GM23338 (cell line): ENCODE measurements at regions not wholly inside any gene's neighbourhood (a gene's known extent, or its start where the extent isn't known, plus 50 kb on each side); places are given as distances from the start of the nearest gene placed in this dataset.

ENCODE experiments used
- ATAC-seq: fragments of 200-7000 bp; cut with Tn5 transposase; 3 replicates; pipeline ENCODE4 v1.9.1; 2020
- DNase-seq: peaks from one replicate; pipeline ENCODE4 v3.0.0-alpha.2; 2015; ENCODE audit warnings: low spot score
- H2AFZ ChIP-seq: fragments of 200-600 bp; sonication (generic); 2 replicates; pipeline ENCODE4 v1.8.0; 2016; ENCODE audit warnings: antibody characterized with exemption, mild to moderate bottlenecking, moderate library complexity
- H3F3A ChIP-seq: fragments of 200-600 bp; sonication (generic); replicated peaks from 2 replicates; pipeline ENCODE4 v1.8.0; 2017; ENCODE audit warnings: antibody characterized with exemption, mixed run types, low read depth
- H3K27ac ChIP-seq: fragments of 200-600 bp; sonication (generic); 2 replicates; pipeline ENCODE4 v1.6.1; 2016; ENCODE audit warnings: low read depth
- H3K27me3 ChIP-seq: fragments of 200-600 bp; sonication (generic); 2 replicates; pipeline ENCODE4 v1.8.0; 2016; ENCODE audit warnings: mild to moderate bottlenecking, mixed run types, moderate library complexity; ENCODE audit not compliant: insufficient read depth
- H3K36me3 ChIP-seq: fragments of 200-600 bp; sonication (generic); 2 replicates; pipeline ENCODE4 v1.8.0; 2016; ENCODE audit warnings: mild to moderate bottlenecking; ENCODE audit not compliant: insufficient read depth
- H3K4me1 ChIP-seq: fragments of 200-600 bp; sonication (generic); 2 replicates; pipeline ENCODE4 v1.8.0; 2016; ENCODE audit warnings: mild to moderate bottlenecking, moderate library complexity; ENCODE audit not compliant: insufficient read depth
- H3K4me2 ChIP-seq: fragments of 200-600 bp; sonication (generic); 2 replicates; pipeline ENCODE4 v1.7.1; 2017; ENCODE audit warnings: mixed run types
- H3K4me3 ChIP-seq: fragments of 200-600 bp; sonication (generic); 2 replicates; pipeline ENCODE4 v1.6.1; 2016; ENCODE audit warnings: mixed run types
- H3K79me2 ChIP-seq: fragments of 200-600 bp; sonication (generic); replicated peaks from 2 replicates; pipeline ENCODE4 v1.8.0; 2017; ENCODE audit warnings: mild to moderate bottlenecking; ENCODE audit not compliant: insufficient read depth
- H3K9me2 ChIP-seq: fragments of 200-600 bp; sonication (generic); 2 replicates; pipeline ENCODE4 v1.8.0; 2017; ENCODE audit not compliant: insufficient read depth
- H4K20me1 ChIP-seq: fragments of 200-600 bp; sonication (generic); replicated peaks from 2 replicates; pipeline ENCODE4 v1.8.0; 2017; ENCODE audit warnings: mild to moderate bottlenecking; ENCODE audit not compliant: insufficient read depth
- H3K27ac Mint-ChIP-seq: 2 replicates; pipeline ENCODE4 v1.8.0; 2020; ENCODE audit warnings: inconsistent platforms, mild to moderate bottlenecking, moderate library complexity, mixed read lengths
- H3K27me3 Mint-ChIP-seq: 3 replicates; pipeline ENCODE4 v1.8.0; 2022; ENCODE audit warnings: low read depth, mild to moderate bottlenecking, moderate library complexity, mixed read lengths, inconsistent platforms; ENCODE audit not compliant: insufficient read depth, poor library complexity
- H3K36me3 Mint-ChIP-seq: 3 replicates; pipeline ENCODE4 v1.8.0; 2021; ENCODE audit warnings: low read depth, mild to moderate bottlenecking, inconsistent platforms, moderate library complexity, mixed read lengths
- H3K4me1 Mint-ChIP-seq: 3 replicates; pipeline ENCODE4 v1.8.0; 2020; ENCODE audit warnings: mild to moderate bottlenecking, inconsistent platforms, mixed read lengths
- H3K4me3 Mint-ChIP-seq: 3 replicates; pipeline ENCODE4 v1.8.0; 2021; ENCODE audit warnings: moderate library complexity, mild to moderate bottlenecking, inconsistent platforms, mixed read lengths
- H3K9me3 Mint-ChIP-seq: 3 replicates; pipeline ENCODE4 v1.8.0; 2020; ENCODE audit warnings: moderate library complexity, mild to moderate bottlenecking, inconsistent platforms, mixed read lengths
- CREB1 ChIP-seq: fragments of 250-450 bp; sonication (Bioruptor Pico); IDR thresholded peaks from 2 replicates; pipeline ENCODE4 v1.5.0; 2020; ENCODE audit warnings: low read depth, mild to moderate bottlenecking, moderate library complexity
- CTCF ChIP-seq, 2 experiments: fragments of 200-600 bp in 1 of 2; sonication (generic) in 1 of 2; conservative IDR thresholded peaks; 2 replicates each; pipeline versions ENCODE4 v1.5.1 to v1.6.1; 2016 to 2017; ENCODE audit warnings: antibody characterized with exemption in 2 of 2, low read depth in 2 of 2, mild to moderate bottlenecking in 2 of 2, moderate library complexity in 1 of 2
- ETS1 ChIP-seq: IDR thresholded peaks from 2 replicates; pipeline ENCODE4 v1.6.1; 2016; ENCODE audit warnings: antibody characterized with exemption
- EZH2 ChIP-seq: fragments of 200-600 bp; sonication (generic); IDR thresholded peaks from one replicate; pipeline ENCODE4 v1.8.0; 2017; ENCODE audit warnings: antibody characterized with exemption, mild to moderate bottlenecking, low read depth; ENCODE audit not compliant: unreplicated experiment
- EZH2phosphoT487 ChIP-seq: fragments of 200-600 bp; sonication (generic); IDR thresholded peaks from one replicate; pipeline ENCODE4 v1.8.1; 2018; ENCODE audit warnings: antibody characterized with exemption; ENCODE audit not compliant: unreplicated experiment
- JUNB ChIP-seq: IDR thresholded peaks from one replicate; pipeline ENCODE4 v1.6.1; 2016; ENCODE audit warnings: antibody characterized with exemption; ENCODE audit not compliant: unreplicated experiment
- NANOG ChIP-seq: IDR thresholded peaks from 2 replicates; pipeline ENCODE4 v1.6.1; 2016; ENCODE audit warnings: antibody characterized with exemption, borderline replicate concordance
- POLR2AphosphoS5 ChIP-seq: IDR thresholded peaks from 2 replicates; pipeline ENCODE4 v1.6.1; 2016; ENCODE audit warnings: antibody characterized with exemption, low read depth
- REST ChIP-seq: IDR thresholded peaks from one replicate; pipeline ENCODE4 v1.6.1; 2018; ENCODE audit warnings: antibody characterized with exemption; ENCODE audit not compliant: unreplicated experiment
- STAT1 ChIP-seq: IDR thresholded peaks from one replicate; pipeline ENCODE4 v1.6.1; 2016; ENCODE audit warnings: antibody characterized with exemption; ENCODE audit not compliant: unreplicated experiment
- ZNF114 ChIP-seq: fragments of 250-450 bp; sonication (Bioruptor Pico); IDR thresholded peaks from 2 replicates; pipeline ENCODE4 v1.5.0; 2020; ENCODE audit warnings: mild to moderate bottlenecking, moderate library complexity
- ZNF331 ChIP-seq: fragments of 250-450 bp; sonication (Bioruptor Pico); IDR thresholded peaks from 2 replicates; pipeline ENCODE4 v1.5.0; 2020; ENCODE audit warnings: low read depth, mild to moderate bottlenecking, moderate library complexity
- ZNF462 ChIP-seq: fragments of 250-450 bp; sonication (Bioruptor Pico); IDR thresholded peaks from 2 replicates; pipeline ENCODE4 v1.5.0; 2020; ENCODE audit warnings: mild to moderate bottlenecking, moderate library complexity

GRCh38 chr2:66897181-66897580 lies 462.3 kb downstream of the MEIS1 start:
- no peaks in the 10 kb centered on the region for H3K27me3 ChIP-seq
- H3K79me2 ChIP-seq = no peaks in the 10 kb centered on the region
- H3K36me3 ChIP-seq = no peaks in the 10 kb centered on the region
- TF ChIP-seq EZH2 (no peak), ETS1 (no peak), REST (no peak), ZNF462 (CRISPR knock-in tag) (no peak), ZNF331 (CRISPR knock-in tag) (no peak), CTCF (conservative IDR thresholded peaks at IDR 0.05; ENCODE audit: low read depth in 2 of 2) (no peak), NANOG (no peak), STAT1 (no peak), EZH2phosphoT487 (no peak), CREB1 (CRISPR knock-in tag) (no peak), ZNF114 (CRISPR knock-in tag) (no peak), POLR2AphosphoS5 (no peak), JUNB (no peak)
- Mint-ChIP-seq H3K27me3 (no peaks in the 10 kb centered on the region), H3K4me1 (peaks cover 8% of the 10 kb centered on the region; the same call in 2 of the 3 replicates), H3K4me3 (no peak overlapping the region), H3K27ac (peak overlapping the region; percentile 24; the same call in 1 of the 2 replicates), H3K36me3 (no peaks in the 10 kb centered on the region), H3K9me3 (no peaks in the 10 kb centered on the region)
- H4K20me1 ChIP-seq = no peaks in the 10 kb centered on the region
- no peak overlapping the region for H3K4me3 ChIP-seq
- H3K9me2 ChIP-seq = peaks cover 7% of the 10 kb centered on the region
- no peaks in the 10 kb centered on the region for H3F3A ChIP-seq
- no peak for DNase-seq
- H2AFZ ChIP-seq = peak overlapping the region; percentile 63; the same call in 1 of the 2 replicates
- ATAC-seq = no peak
- no peak overlapping the region for H3K4me2 ChIP-seq
- H3K4me1 ChIP-seq = no peaks in the 10 kb centered on the region
- H3K27ac ChIP-seq = no peak overlapping the region
